Omental fat pad (tissue), 3 donors: ENCODE measurements at regions not wholly inside any gene's neighbourhood (a gene's known extent, or its start where the extent isn't known, plus 50 kb on each side); places are given as distances from the start of the nearest gene placed in this dataset.

ENCODE experiments used
- ATAC-seq: fragments of 150-250 bp; one replicate; pipeline ENCODE4 v1.9.1; 2016; ENCODE audit warnings: mild to moderate bottlenecking, moderate library complexity; ENCODE audit not compliant: low FRiP score
- DNase-seq: peaks from one replicate; pipeline ENCODE4 v3.0.0-alpha.2; 2019; ENCODE audit warnings: low spot score
- TF ChIP-seq, protein P1 (sequence below), 3 donors: fragments of 450-650 bp; IDR thresholded peaks; one replicate each; pipeline ENCODE4 v1.5.1; 2016 to 2017; ENCODE audit warnings: antibody characterized with exemption in 3 of 3, mild to moderate bottlenecking in 3 of 3, moderate library complexity in 2 of 3

DNA sequence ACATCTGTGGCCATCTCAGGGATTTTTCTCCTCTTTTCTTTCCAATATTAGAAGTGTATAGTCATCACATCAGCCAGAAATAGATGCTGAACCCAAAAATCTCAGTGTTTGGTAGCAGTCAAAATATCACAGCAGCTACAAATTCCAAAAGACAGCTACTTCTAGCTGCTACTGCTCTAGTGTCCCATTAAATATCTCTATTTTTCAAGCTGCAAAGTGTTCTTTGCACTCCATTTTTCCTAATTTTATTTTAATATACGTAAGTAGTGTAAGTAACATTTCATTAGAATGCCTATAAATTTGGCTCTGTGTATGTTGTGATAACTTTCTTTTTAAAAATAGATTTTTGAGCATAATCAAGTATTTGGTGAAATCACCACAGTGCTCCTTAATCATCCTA, 967.3 kb downstream of the BCL11A start:
- TF ChIP-seq, protein P1, sequence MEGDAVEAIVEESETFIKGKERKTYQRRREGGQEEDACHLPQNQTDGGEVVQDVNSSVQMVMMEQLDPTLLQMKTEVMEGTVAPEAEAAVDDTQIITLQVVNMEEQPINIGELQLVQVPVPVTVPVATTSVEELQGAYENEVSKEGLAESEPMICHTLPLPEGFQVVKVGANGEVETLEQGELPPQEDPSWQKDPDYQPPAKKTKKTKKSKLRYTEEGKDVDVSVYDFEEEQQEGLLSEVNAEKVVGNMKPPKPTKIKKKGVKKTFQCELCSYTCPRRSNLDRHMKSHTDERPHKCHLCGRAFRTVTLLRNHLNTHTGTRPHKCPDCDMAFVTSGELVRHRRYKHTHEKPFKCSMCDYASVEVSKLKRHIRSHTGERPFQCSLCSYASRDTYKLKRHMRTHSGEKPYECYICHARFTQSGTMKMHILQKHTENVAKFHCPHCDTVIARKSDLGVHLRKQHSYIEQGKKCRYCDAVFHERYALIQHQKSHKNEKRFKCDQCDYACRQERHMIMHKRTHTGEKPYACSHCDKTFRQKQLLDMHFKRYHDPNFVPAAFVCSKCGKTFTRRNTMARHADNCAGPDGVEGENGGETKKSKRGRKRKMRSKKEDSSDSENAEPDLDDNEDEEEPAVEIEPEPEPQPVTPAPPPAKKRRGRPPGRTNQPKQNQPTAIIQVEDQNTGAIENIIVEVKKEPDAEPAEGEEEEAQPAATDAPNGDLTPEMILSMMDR (IDR thresholded peaks at IDR 0.05), result no peak
- ATAC-seq (no peak), DNase-seq (no peak)

DNA sequence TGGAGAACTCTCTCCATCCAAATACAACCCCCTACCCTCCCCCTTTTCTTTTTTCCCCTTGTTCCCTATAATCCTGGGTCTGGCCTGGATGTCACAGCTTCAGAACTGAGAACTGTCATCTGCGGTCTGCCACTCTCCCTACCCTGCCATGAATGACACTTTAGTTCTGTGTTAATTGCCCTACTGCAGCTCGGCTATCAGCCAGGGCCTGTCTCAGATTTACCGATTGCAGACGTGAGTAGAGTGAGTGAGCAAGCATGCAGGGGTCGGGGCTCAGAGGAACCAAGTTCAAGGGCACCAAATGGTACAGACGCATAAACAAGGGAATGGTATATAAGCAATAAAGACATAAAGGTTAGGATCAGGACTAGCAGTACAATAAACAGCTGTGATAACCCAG, 967.8 kb downstream of the BCL11A start:
- DNase-seq (no peak), ATAC-seq (no peak)
- TF ChIP-seq, protein P1 (IDR thresholded peaks at IDR 0.05), result no peak

DNA sequence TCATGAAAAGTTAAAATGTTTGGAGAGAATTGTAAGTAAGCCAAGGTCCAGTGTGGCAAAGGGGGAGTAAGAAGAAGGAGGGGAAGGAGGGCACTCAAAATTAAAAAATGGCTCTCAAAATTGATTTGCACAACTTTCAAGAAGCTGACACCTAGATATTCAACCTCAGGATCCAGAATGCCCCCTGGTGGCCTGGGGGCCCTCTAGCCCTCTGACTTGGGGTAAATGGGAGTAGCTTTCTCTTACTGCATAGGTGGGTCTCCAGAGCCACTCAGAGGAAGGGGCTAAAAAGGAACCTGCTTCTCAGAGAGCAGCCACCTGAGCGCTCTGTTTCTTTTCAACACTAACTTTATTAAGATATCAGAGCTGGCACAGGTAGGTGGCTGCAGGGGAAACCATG, 968.5 kb downstream of the BCL11A start:
- no peak for ATAC-seq
- no peak for DNase-seq
- TF ChIP-seq, protein P1 (IDR thresholded peaks at IDR 0.05), result no peak

DNA sequence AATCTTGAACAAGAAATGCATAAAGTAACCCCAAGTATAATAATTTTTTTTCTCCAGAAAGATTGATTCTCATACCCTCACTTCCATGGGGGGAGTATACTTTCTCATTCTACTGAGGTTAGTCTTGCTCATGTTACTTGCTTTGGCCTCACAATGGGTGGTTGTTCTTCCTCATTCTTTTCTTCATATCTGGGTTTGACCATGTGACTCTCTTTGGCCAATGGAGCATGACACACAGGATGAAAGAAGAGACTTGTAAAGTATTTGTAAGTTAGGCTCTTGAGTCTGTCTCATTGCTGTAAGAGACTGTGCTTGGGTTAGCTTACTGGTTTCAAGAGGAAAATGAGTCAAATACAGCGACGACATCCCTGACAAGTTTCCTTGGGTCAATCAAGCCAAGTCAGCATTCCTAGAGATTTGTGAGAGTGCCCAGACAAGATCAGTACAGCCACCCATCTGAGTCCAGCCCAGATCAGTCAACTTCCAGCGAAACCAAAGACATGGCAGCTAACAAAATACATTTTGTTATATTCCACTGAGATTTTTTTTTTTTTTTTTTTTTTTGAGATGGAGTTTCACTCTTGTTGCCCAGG, 970.2 kb downstream of the BCL11A start:
- TF ChIP-seq, protein P1 (IDR thresholded peaks at IDR 0.05), result no peak

DNA sequence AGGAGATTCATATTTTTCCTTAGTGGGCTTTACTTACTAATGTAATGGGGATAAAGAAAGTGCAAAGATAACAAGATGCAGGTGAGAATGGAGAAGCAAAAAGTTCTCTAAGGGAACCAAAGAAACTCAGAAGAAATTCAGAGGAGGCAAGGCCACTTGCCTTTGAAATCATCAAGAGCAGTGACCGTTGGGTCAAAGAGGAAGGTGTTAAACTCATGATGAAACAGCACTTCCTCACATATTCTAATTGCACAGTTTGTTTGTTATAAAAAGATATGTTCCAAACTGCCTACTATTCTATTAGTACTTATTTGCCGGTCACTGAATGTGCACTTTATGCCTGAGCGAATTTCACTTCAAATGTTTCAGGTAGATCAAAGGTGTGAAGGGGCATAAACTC, 975.1 kb downstream of the BCL11A start:
- TF ChIP-seq, protein P1 (IDR thresholded peaks at IDR 0.05), result no peak
- ATAC-seq (no peak), DNase-seq (no peak)

More for the DNA sequence above, 970.2 kb downstream of the BCL11A start:
- DNase-seq, result no peak
- no peak for ATAC-seq

DNA sequence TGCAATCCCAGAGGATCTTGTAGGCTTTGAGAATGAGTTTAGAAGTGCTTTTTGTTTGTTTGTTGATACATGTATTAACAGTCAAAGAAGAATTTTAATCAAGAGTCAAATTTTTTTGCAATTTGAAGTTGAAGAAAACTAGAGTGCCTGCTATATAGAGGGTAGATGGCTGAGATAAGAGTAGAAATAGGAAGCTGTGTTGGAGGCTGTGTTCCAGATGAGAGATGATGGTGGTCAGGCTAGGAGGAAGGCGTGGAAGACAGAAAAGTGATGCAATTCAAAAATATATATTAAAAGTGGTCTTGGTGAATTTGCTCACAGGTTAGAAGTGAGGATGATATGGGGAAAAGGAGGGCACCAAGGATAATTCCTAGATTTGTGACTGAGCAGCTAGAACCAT, 978.3 kb downstream of the BCL11A start:
- DNase-seq (no peak), ATAC-seq (no peak)
- TF ChIP-seq, protein P1 (IDR thresholded peaks at IDR 0.05), result no peak

DNA sequence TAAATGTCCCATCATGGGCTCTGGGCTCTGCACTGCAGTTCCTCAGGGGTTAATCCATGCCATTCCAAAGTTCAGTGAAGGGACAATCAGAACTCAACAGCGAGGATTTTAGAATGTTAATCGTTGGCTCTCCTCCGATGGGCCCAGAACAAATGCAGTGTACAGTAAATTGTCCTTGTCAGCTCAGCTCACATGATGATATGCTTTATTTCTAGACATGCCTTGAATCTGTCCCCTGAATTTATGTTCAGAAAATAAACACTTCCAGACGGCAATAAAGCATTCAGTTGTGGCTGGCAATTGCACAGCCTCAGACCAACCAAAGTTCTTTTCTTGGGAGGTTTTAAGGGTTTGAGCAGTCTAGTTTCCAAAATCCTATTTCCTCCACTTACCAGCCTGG, 981.2 kb downstream of the BCL11A start:
- DNase-seq, result no peak
- TF ChIP-seq, protein P1 (IDR thresholded peaks at IDR 0.05), result no peak

More for the DNA sequence above, 981.2 kb downstream of the BCL11A start:
- ATAC-seq, result no peak
